H9 (cell line): ENCODE measurements at regions not wholly inside any gene's neighbourhood (a gene's known extent, or its start where the extent isn't known, plus 50 kb on each side); places are given as distances from the start of the nearest gene placed in this dataset.

Experiments used
- DNase-seq: peaks from one replicate; pipeline ENCODE4 v3.0.0-alpha.2; 2017
- H2AFZ ChIP-seq: one replicate; pipeline ENCODE4 v1.6.1; 2013; ENCODE audit warnings: mild to moderate bottlenecking, low read length, control low read depth, moderate library complexity
- H2AK5ac ChIP-seq: 2 replicates; pipeline ENCODE4 v1.6.1; 2013; ENCODE audit warnings: low read length, control low read depth, mixed read lengths; ENCODE audit not compliant: insufficient read length
- H2BK120ac ChIP-seq: one replicate; pipeline ENCODE4 v1.6.1; 2013; ENCODE audit warnings: low read depth, mild to moderate bottlenecking, low read length, control low read depth, inconsistent platforms; ENCODE audit not compliant: poor library complexity, severe bottlenecking
- H2BK12ac ChIP-seq: 2 replicates; pipeline ENCODE4 v1.6.1; 2013; ENCODE audit warnings: low read length, control low read depth, mixed read lengths, low read depth; ENCODE audit not compliant: insufficient read length
- H2BK15ac ChIP-seq: 2 replicates; pipeline ENCODE4 v1.6.1; 2013; ENCODE audit warnings: low read depth, low read length, control low read depth
- H2BK20ac ChIP-seq: one replicate; pipeline ENCODE4 v1.6.1; 2013; ENCODE audit warnings: low read depth, mild to moderate bottlenecking, low read length, control low read depth, inconsistent platforms; ENCODE audit not compliant: poor library complexity, severe bottlenecking
- H2BK5ac ChIP-seq: 2 replicates; pipeline ENCODE4 v1.6.1; 2013; ENCODE audit warnings: low read length, control low read depth, mixed read lengths; ENCODE audit not compliant: insufficient read length
- H3K14ac ChIP-seq: 2 replicates; pipeline ENCODE4 v1.6.1; 2013; ENCODE audit warnings: low read length, control low read depth; ENCODE audit not compliant: insufficient read depth
- H3K18ac ChIP-seq: 2 replicates; pipeline ENCODE4 v1.6.1; 2013; ENCODE audit warnings: low read depth, mild to moderate bottlenecking, mixed read lengths, low read length, control low read depth; ENCODE audit not compliant: insufficient read length
- H3K23ac ChIP-seq: 2 replicates; pipeline ENCODE4 v1.6.1; 2013; ENCODE audit warnings: low read length, control low read depth, mixed read lengths, low read depth; ENCODE audit not compliant: insufficient read length
- H3K23me2 ChIP-seq: 2 replicates; pipeline ENCODE4 v1.6.1; 2013; ENCODE audit warnings: low read depth, mild to moderate bottlenecking, mixed read lengths, low read length, control low read depth; ENCODE audit not compliant: insufficient read length, poor library complexity, severe bottlenecking
- H3K27ac ChIP-seq: 2 replicates; pipeline ENCODE4 v1.5.1; 2013; ENCODE audit warnings: low read length, control low read depth, mixed read lengths, low read depth; ENCODE audit not compliant: insufficient read length
- H3K27me3 ChIP-seq: 2 replicates; pipeline ENCODE4 v1.6.1; 2013; ENCODE audit warnings: low read length, control low read depth, inconsistent platforms; ENCODE audit not compliant: insufficient read depth
- H3K4ac ChIP-seq: 2 replicates; pipeline ENCODE4 v1.6.1; 2013; ENCODE audit warnings: low read depth, mild to moderate bottlenecking, control low read depth, inconsistent platforms, low read length, moderate library complexity
- H3K4me1 ChIP-seq: 2 replicates; pipeline ENCODE4 v1.6.1; 2013; ENCODE audit warnings: low read length, control low read depth, inconsistent platforms; ENCODE audit not compliant: insufficient read depth
- H3K4me2 ChIP-seq: 2 replicates; pipeline ENCODE4 v1.6.1; 2013; ENCODE audit warnings: low read length, control low read depth, mixed read lengths; ENCODE audit not compliant: insufficient read length, insufficient read depth
- H3K56ac ChIP-seq: 2 replicates; pipeline ENCODE4 v1.6.1; 2013; ENCODE audit warnings: low read depth, mild to moderate bottlenecking, mixed read lengths, low read length, control low read depth; ENCODE audit not compliant: insufficient read length
- H3K79me1 ChIP-seq: 2 replicates; pipeline ENCODE4 v1.6.1; 2013; ENCODE audit warnings: low read depth, mild to moderate bottlenecking, moderate library complexity, low read length, control low read depth, inconsistent platforms; ENCODE audit not compliant: insufficient read depth, poor library complexity, severe bottlenecking
- H3K79me2 ChIP-seq: 2 replicates; pipeline ENCODE4 v1.6.1; 2013; ENCODE audit warnings: low read length, control low read depth, inconsistent platforms; ENCODE audit not compliant: insufficient read depth
- H3K9ac ChIP-seq: 2 replicates; pipeline ENCODE4 v1.6.1; 2013; ENCODE audit warnings: low read length, control low read depth, mixed read lengths; ENCODE audit not compliant: insufficient read length; ENCODE audit errors: extremely low read depth
- H3K9me3 ChIP-seq: one replicate; pipeline ENCODE4 v1.6.1; 2013; ENCODE audit warnings: low read depth, low read length, inconsistent platforms; ENCODE audit not compliant: control insufficient read depth
- H3T11ph ChIP-seq: one replicate; pipeline ENCODE4 v1.6.1; 2013; ENCODE audit warnings: mild to moderate bottlenecking, low read length, control low read depth, inconsistent platforms
- H4K20me1 ChIP-seq: one replicate; pipeline ENCODE4 v1.6.1; 2013; ENCODE audit not compliant: control insufficient read depth, insufficient read length, insufficient read depth
- H4K5ac ChIP-seq: 2 replicates; pipeline ENCODE4 v1.6.1; 2013; ENCODE audit warnings: low read depth, mild to moderate bottlenecking, mixed read lengths, low read length, control low read depth; ENCODE audit not compliant: insufficient read length
- H4K8ac ChIP-seq: replicated peaks from 2 replicates; pipeline ENCODE4 v1.6.1; 2013; ENCODE audit warnings: low read length, control low read depth, mixed read lengths, low read depth; ENCODE audit not compliant: insufficient read length
- H4K91ac ChIP-seq: 2 replicates; pipeline ENCODE4 v1.6.1; 2013; ENCODE audit warnings: low read depth, mild to moderate bottlenecking, moderate library complexity, mixed read lengths, low read length, control low read depth; ENCODE audit not compliant: insufficient read length
- H3K27ac Mint-ChIP-seq, 3 experiments: 2 replicates in 2 of 3; 3 replicates in 1 of 3; pipeline ENCODE4 v1.8.0; 2020 to 2021; ENCODE audit warnings: mixed read lengths in 3 of 3, mild to moderate bottlenecking in 1 of 3, moderate library complexity in 1 of 3
- H3K27me3 Mint-ChIP-seq: 2 replicates; pipeline ENCODE4 v1.8.0; 2021; ENCODE audit warnings: low read depth, mild to moderate bottlenecking, moderate library complexity, mixed read lengths
- H3K36me3 Mint-ChIP-seq, 3 experiments: 2 replicates in 2 of 3; 3 replicates in 1 of 3; pipeline ENCODE4 v1.8.0; 2020 to 2021; ENCODE audit warnings: low read depth in 3 of 3, mixed read lengths in 3 of 3; ENCODE audit not compliant: insufficient read depth in 1 of 3
- H3K4me1 Mint-ChIP-seq, 2 experiments: 2 replicates each; pipeline ENCODE4 v1.8.0; 2020; ENCODE audit warnings: mixed read lengths in 2 of 2
- H3K4me3 Mint-ChIP-seq, 2 experiments: 2 replicates in 1 of 2; 3 replicates in 1 of 2; pipeline ENCODE4 v1.8.0; 2020 to 2021; ENCODE audit warnings: mild to moderate bottlenecking in 2 of 2, mixed read lengths in 2 of 2, moderate library complexity in 1 of 2
- H3K9me3 Mint-ChIP-seq, 2 experiments: 2 replicates in 1 of 2; 3 replicates in 1 of 2; pipeline ENCODE4 v1.8.0; 2020; ENCODE audit warnings: mild to moderate bottlenecking in 2 of 2, mixed read lengths in 2 of 2, moderate library complexity in 1 of 2
- CTCF ChIP-seq: fragments of 200-600 bp; sonication (generic); conservative IDR thresholded peaks from 3 replicates; pipeline ENCODE4 v1.8.0; 2021; ENCODE audit warnings: antibody characterized with exemption, mild to moderate bottlenecking
- WGBS: extraction: QIAGEN DNeasy Blood & Tissue Kit; methylation state at CpG from one replicate; pipeline ENCODE4 v1.1.7; 2013; ENCODE audit warnings: missing lambda C conversion rate, low lambda C conversion rate, mixed read lengths; ENCODE audit not compliant: insufficient read length; ENCODE audit errors: extremely low coverage; 5-methylcytosine and 5-hydroxymethylcytosine counted together

- Histone ChIP-seq H3K79me1 (no peaks in the 10 kb centered on the region), H3T11ph (no peak overlapping the region), H2AFZ (no peak overlapping the region), H3K18ac (no peak overlapping the region), H2BK20ac (no peak overlapping the region), H3K9me3 (no peaks in the 10 kb centered on the region), H3K14ac (no peak overlapping the region), H2AK5ac (no peak overlapping the region), H3K9ac (no peak overlapping the region), H3K4me1 (peaks cover 3% of the 10 kb centered on the region; the same call in 1 of the 2 replicates), H2BK15ac (no peak overlapping the region), H3K23me2 (no peaks in the 10 kb centered on the region), H3K4ac (no peak overlapping the region), H3K79me2 (no peaks in the 10 kb centered on the region), H4K20me1 (no peaks in the 10 kb centered on the region), H3K56ac (no peak overlapping the region), H4K8ac (no peak overlapping the region), H3K4me2 (no peak overlapping the region), H2BK120ac (no peak overlapping the region), H3K27me3 (no peaks in the 10 kb centered on the region; the same call in 1 of the 2 replicates), H2BK5ac (no peak overlapping the region), H3K23ac (no peak overlapping the region), H4K91ac (no peak overlapping the region), H2BK12ac (no peak overlapping the region), H4K5ac (no peak overlapping the region), H3K27ac (no peak overlapping the region)
- no peak for DNase-seq
- Mint-ChIP-seq H3K4me1 (peaks cover 24 to 31% of the 10 kb centered on the region in 2 experiments), H3K27me3 (no peaks in the 10 kb centered on the region; the same call in 1 of the 2 replicates), H3K9me3 (0 out of 5 replicates have a peak, but pooled peaks cover 0 to 2% of the 10 kb centered on the region in 2 experiments), H3K27ac (no peak overlapping the region; a peak in 1 of 7 replicates), H3K4me3 (no peak overlapping the region), H3K36me3 (no peaks in the 10 kb centered on the region)
- no peak for TF ChIP-seq CTCF
- WGBS, result no CpG with 5 or more reads among the region's 8 CpGs
Observed at GRCh38 chr14:98946940-98947339, 325.1 kb downstream of the BCL11B start.
